Thymus (tissue), 11 donors: ENCODE measurements at regions not wholly inside any gene's neighbourhood (a gene's known extent, or its start where the extent isn't known, plus 50 kb on each side); places are given as distances from the start of the nearest gene placed in this dataset.
A peak's percentile ranks its signal among the peaks of the same experiment; 100 is the strongest.

Source experiments
- DNase-seq, 9 donors: peaks; one replicate each; pipeline ENCODE4 v3.0.0-alpha.2; 2013; ENCODE audit warnings: low spot score in 9 of 9, low read depth in 6 of 9, missing footprints in 1 of 9
- H3K27ac ChIP-seq, 2 donors: one replicate each; pipeline ENCODE4 v1.5.1; 2013; ENCODE audit warnings: control low read depth in 1 of 2, low read depth in 1 of 2, low read length in 1 of 2, mild to moderate bottlenecking in 1 of 2, moderate library complexity in 1 of 2
- H3K27me3 ChIP-seq, 2 donors: one replicate each; pipeline ENCODE4 v1.5.1; 2013; ENCODE audit warnings: low read length in 1 of 2; ENCODE audit not compliant: control insufficient read depth in 2 of 2, insufficient read depth in 1 of 2
- H3K36me3 ChIP-seq, 2 donors: one replicate each; pipeline ENCODE4 v1.5.1; 2013; ENCODE audit warnings: low read length in 1 of 2, mild to moderate bottlenecking in 1 of 2, moderate library complexity in 1 of 2; ENCODE audit not compliant: control insufficient read depth in 2 of 2, insufficient read depth in 2 of 2
- H3K4me1 ChIP-seq, 2 donors: one replicate each; pipeline ENCODE4 v1.5.1; 2013; ENCODE audit warnings: low read length in 2 of 2; ENCODE audit not compliant: control insufficient read depth in 2 of 2, insufficient read depth in 2 of 2
- H3K4me3 ChIP-seq, 2 donors: one replicate each; pipeline ENCODE4 v1.5.1; 2013; ENCODE audit warnings: low read length in 2 of 2, control low read depth in 1 of 2, mild to moderate bottlenecking in 1 of 2
- H3K9me3 ChIP-seq, 2 donors: one replicate each; pipeline ENCODE4 v1.5.1; 2013; ENCODE audit warnings: low read length in 1 of 2, mild to moderate bottlenecking in 1 of 2; ENCODE audit not compliant: control insufficient read depth in 2 of 2, insufficient read depth in 1 of 2
- WGBS: extraction: QIAGEN DNeasy Blood & Tissue Kit; methylation state at CpG from one replicate; pipeline ENCODE4 v1.1.7; 2013; 5-methylcytosine and 5-hydroxymethylcytosine counted together
- donor health status: healthy.

- DNase-seq, result no peak
- H3K4me3 ChIP-seq, result no peak overlapping the region
- H3K9me3 ChIP-seq, result no peaks in the 10 kb centered on the region
- H3K36me3 ChIP-seq, result no peaks in the 10 kb centered on the region
- 95% methylated on average over 3 of the region's 3 CpGs for WGBS
- peaks cover 9 to 16% of the 10 kb centered on the region in 2 donors for H3K4me1 ChIP-seq
- H3K27ac ChIP-seq, result no peak overlapping the region
- H3K27me3 ChIP-seq, result no peaks in the 10 kb centered on the region
Measured at GRCh38 chr14:56414236-56414635, 165.4 kb upstream of the TMEM260 start.

GRCh38 chr14:56416213-56416612, 163.4 kb upstream of the TMEM260 start:
- Histone ChIP-seq H3K36me3 (no peaks in the 10 kb centered on the region), H3K4me3 (no peak overlapping the region), H3K9me3 (no peaks in the 10 kb centered on the region), H3K27me3 (no peaks in the 10 kb centered on the region), H3K27ac (no peak overlapping the region), H3K4me1 (peaks cover 9 to 16% of the 10 kb centered on the region in 2 donors)
- no peak for DNase-seq
- WGBS, result 96% methylated on average over 9 of the region's 9 CpGs

GRCh38 chr14:56417173-56417572, 162.4 kb upstream of the TMEM260 start:
- H3K9me3 ChIP-seq, result no peaks in the 10 kb centered on the region
- no peaks in the 10 kb centered on the region for H3K36me3 ChIP-seq
- no peak overlapping the region for H3K4me3 ChIP-seq
- 67% methylated on average over 1 of the region's 1 CpG for WGBS
- no peak for DNase-seq
- H3K4me1 ChIP-seq, result peaks cover 8 to 16% of the 10 kb centered on the region in 2 donors
- H3K27me3 ChIP-seq, result no peaks in the 10 kb centered on the region
- no peak overlapping the region for H3K27ac ChIP-seq

GRCh38 chr14:56419750-56420149, 159.8 kb upstream of the TMEM260 start:
- WGBS, result 98% methylated on average over 1 of the region's 1 CpG

GRCh38 chr14:56422221-56422620, 157.4 kb upstream of the TMEM260 start:
- Histone ChIP-seq H3K4me1 (peaks cover 3 to 11% of the 10 kb centered on the region in 2 donors), H3K27me3 (no peaks in the 10 kb centered on the region), H3K27ac (no peak overlapping the region), H3K9me3 (no peaks in the 10 kb centered on the region), H3K36me3 (no peaks in the 10 kb centered on the region), H3K4me3 (no peak overlapping the region)
- WGBS, result 97% methylated on average over 2 of the region's 2 CpGs
- DNase-seq, result no peak

More at GRCh38 chr14:56419750-56420149, 159.8 kb upstream of the TMEM260 start:
- H3K4me1 ChIP-seq, result peaks cover 3 to 11% of the 10 kb centered on the region in 2 donors
- no peaks in the 10 kb centered on the region for H3K9me3 ChIP-seq
- DNase-seq, result no peak
- H3K27ac ChIP-seq, result no peak overlapping the region
- no peak overlapping the region for H3K4me3 ChIP-seq
- no peaks in the 10 kb centered on the region for H3K27me3 ChIP-seq
- H3K36me3 ChIP-seq, result no peaks in the 10 kb centered on the region

- Histone ChIP-seq H3K9me3 (no peaks in the 10 kb centered on the region), H3K36me3 (no peaks in the 10 kb centered on the region), H3K4me1 (peaks cover 3 to 11% of the 10 kb centered on the region in 2 donors), H3K27ac (no peak overlapping the region), H3K4me3 (no peak overlapping the region), H3K27me3 (no peaks in the 10 kb centered on the region)
- DNase-seq, result peak; percentile 20 to 70 (median 34)
- WGBS, result 3% methylated on average over 1 of the region's 1 CpG
Measured at GRCh38 chr14:56422703-56423213, 156.8 kb upstream of the TMEM260 start.

- Histone ChIP-seq H3K4me1 (peaks cover 3 to 11% of the 10 kb centered on the region in 2 donors), H3K36me3 (no peaks in the 10 kb centered on the region), H3K4me3 (no peak overlapping the region), H3K27ac (no peak overlapping the region), H3K9me3 (no peaks in the 10 kb centered on the region), H3K27me3 (no peaks in the 10 kb centered on the region)
- 17% methylated on average over 2 of the region's 2 CpGs for WGBS
- DNase-seq, result no peak
Measured at GRCh38 chr14:56423544-56423943, 156.1 kb upstream of the TMEM260 start.

- Histone ChIP-seq H3K27me3 (no peaks in the 10 kb centered on the region), H3K4me1 (no peaks in the 10 kb centered on the region), H3K9me3 (no peaks in the 10 kb centered on the region), H3K36me3 (no peaks in the 10 kb centered on the region), H3K27ac (no peak overlapping the region), H3K4me3 (no peak overlapping the region)
- no peak for DNase-seq
- WGBS, result 93% methylated on average over 4 of the region's 4 CpGs
Measured at GRCh38 chr14:56431013-56431412, 148.6 kb upstream of the TMEM260 start.

- no peaks in the 10 kb centered on the region for H3K27me3 ChIP-seq
- no peaks in the 10 kb centered on the region for H3K4me1 ChIP-seq
- H3K36me3 ChIP-seq, result no peaks in the 10 kb centered on the region
- 98% methylated on average over 2 of the region's 2 CpGs for WGBS
- DNase-seq, result no peak
- H3K27ac ChIP-seq, result no peak overlapping the region
- H3K9me3 ChIP-seq, result peaks cover 0 to 13% of the 10 kb centered on the region in 2 donors
- no peak overlapping the region for H3K4me3 ChIP-seq
Measured at GRCh38 chr14:56449670-56450213, 129.9 kb upstream of the TMEM260 start.
